ENCODE measurements at regions not wholly inside any gene's neighbourhood (a gene's known extent, or its start where the extent isn't known, plus 50 kb on each side); places are given as distances from the start of the nearest gene placed in this dataset.

- Histone ChIP-seq H3K36me3 (ENCODE audit: low read depth) (no peaks in the 10 kb centered on the region), H3K4me1 (ENCODE audit: insufficient read depth) (no peaks in the 10 kb centered on the region), H3K9me3 (ENCODE audit: low read depth) (no peaks in the 10 kb centered on the region), H3K4me3 (no peak overlapping the region), H4K20me1 (ENCODE audit: insufficient read depth) (no peaks in the 10 kb centered on the region), H3K9ac (no peak overlapping the region), H3K79me2 (ENCODE audit: insufficient read depth) (no peaks in the 10 kb centered on the region), H2AFZ (no peak overlapping the region), H3F3A (ENCODE audit: insufficient read depth) (no peaks in the 10 kb centered on the region), H3K27me3 (replicated peaks; ENCODE audit: insufficient read depth) (no peaks in the 10 kb centered on the region), H3K4me2 (ENCODE audit: unreplicated experiment) (no peak overlapping the region), H3K27ac (no peak overlapping the region), H3K9me2 (ENCODE audit: insufficient read depth) (no peaks in the 10 kb centered on the region)
- TF ChIP-seq EZH2phosphoT487 (IDR thresholded peaks at IDR 0.05; ENCODE audit: insufficient read depth, low read depth) (no peak), EZH2 (IDR thresholded peaks at IDR 0.05; ENCODE audit: insufficient read depth, poor library complexity, severe bottlenecking) (no peak)
- in situ Hi-C loops (cut with MboI), result no loop called here
- no peak for DNase-seq
These were observed 410.4 kb upstream of the NOVA1 start for GRCh38 chr14:27008187-27008586.

GRCh38 chr14:27012641-27013040 is 414.8 kb upstream of the NOVA1 start:
- 42 to 51% methylated on average over 3 of the region's 3 CpGs for WGBS, 2 experiments (ENCODE audit: low coverage in 1 of 2, low lambda C conversion rate in 2 of 2, missing lambda C conversion rate in 2 of 2)
- Histone ChIP-seq H3K4me3 (no peak overlapping the region), H3K79me2 (ENCODE audit: insufficient read depth) (no peaks in the 10 kb centered on the region), H3K27ac (no peak overlapping the region), H3K9me2 (ENCODE audit: insufficient read depth) (no peaks in the 10 kb centered on the region), H3K9ac (no peak overlapping the region), H3F3A (ENCODE audit: insufficient read depth) (no peaks in the 10 kb centered on the region), H4K20me1 (ENCODE audit: insufficient read depth) (no peaks in the 10 kb centered on the region), H3K9me3 (ENCODE audit: low read depth) (no peaks in the 10 kb centered on the region), H2AFZ (no peak overlapping the region), H3K4me1 (ENCODE audit: insufficient read depth) (no peaks in the 10 kb centered on the region), H3K36me3 (ENCODE audit: low read depth) (no peaks in the 10 kb centered on the region), H3K27me3 (replicated peaks; ENCODE audit: insufficient read depth) (no peaks in the 10 kb centered on the region), H3K4me2 (ENCODE audit: unreplicated experiment) (no peak overlapping the region)
- DNase-seq, result no peak
- TF ChIP-seq EZH2 (IDR thresholded peaks at IDR 0.05; ENCODE audit: insufficient read depth, poor library complexity, severe bottlenecking) (no peak), EZH2phosphoT487 (IDR thresholded peaks at IDR 0.05; ENCODE audit: insufficient read depth, low read depth) (no peak)
- in situ Hi-C loops (cut with MboI), result no loop called here

GRCh38 chr14:27013678-27014077 is 415.8 kb upstream of the NOVA1 start:
- H3K4me3 ChIP-seq, result no peak overlapping the region
- no peak overlapping the region for H3K27ac ChIP-seq
- no peaks in the 10 kb centered on the region for H3F3A ChIP-seq (ENCODE audit: insufficient read depth)
- no peaks in the 10 kb centered on the region for H3K27me3 ChIP-seq (replicated peaks; ENCODE audit: insufficient read depth)
- no peaks in the 10 kb centered on the region for H3K9me3 ChIP-seq (ENCODE audit: low read depth)
- 42 to 44% methylated on average over 4 of the region's 4 CpGs for WGBS, 2 experiments (ENCODE audit: low coverage in 1 of 2, low lambda C conversion rate in 2 of 2, missing lambda C conversion rate in 2 of 2)
- H3K9me2 ChIP-seq (ENCODE audit: insufficient read depth), result no peaks in the 10 kb centered on the region
- in situ Hi-C loops (cut with MboI), result no loop called here
- H3K79me2 ChIP-seq (ENCODE audit: insufficient read depth), result no peaks in the 10 kb centered on the region
- DNase-seq, result no peak
- no peak overlapping the region for H3K4me2 ChIP-seq (ENCODE audit: unreplicated experiment)
- no peaks in the 10 kb centered on the region for H3K36me3 ChIP-seq (ENCODE audit: low read depth)
- no peaks in the 10 kb centered on the region for H4K20me1 ChIP-seq (ENCODE audit: insufficient read depth)
- H3K4me1 ChIP-seq (ENCODE audit: insufficient read depth), result no peaks in the 10 kb centered on the region
- H2AFZ ChIP-seq, result no peak overlapping the region
- no peak for TF ChIP-seq EZH2 (IDR thresholded peaks at IDR 0.05; ENCODE audit: insufficient read depth, poor library complexity, severe bottlenecking)
- no peak for TF ChIP-seq EZH2phosphoT487 (IDR thresholded peaks at IDR 0.05; ENCODE audit: insufficient read depth, low read depth)
- H3K9ac ChIP-seq, result no peak overlapping the region

- in situ Hi-C loops (cut with MboI), result no loop called here
- Histone ChIP-seq H3K4me1 (ENCODE audit: insufficient read depth) (no peaks in the 10 kb centered on the region), H3K79me2 (ENCODE audit: insufficient read depth) (no peaks in the 10 kb centered on the region), H3K36me3 (ENCODE audit: low read depth) (no peaks in the 10 kb centered on the region), H3K9ac (no peak overlapping the region), H3K27ac (no peak overlapping the region), H3K27me3 (replicated peaks; ENCODE audit: insufficient read depth) (no peaks in the 10 kb centered on the region), H3K4me3 (no peak overlapping the region), H3K9me3 (ENCODE audit: low read depth) (no peaks in the 10 kb centered on the region), H3F3A (ENCODE audit: insufficient read depth) (no peaks in the 10 kb centered on the region), H4K20me1 (ENCODE audit: insufficient read depth) (no peaks in the 10 kb centered on the region), H3K4me2 (ENCODE audit: unreplicated experiment) (no peak overlapping the region), H3K9me2 (ENCODE audit: insufficient read depth) (no peaks in the 10 kb centered on the region), H2AFZ (no peak overlapping the region)
- WGBS, 2 experiments (ENCODE audit: low coverage in 1 of 2, low lambda C conversion rate in 2 of 2, missing lambda C conversion rate in 2 of 2), result 20 to 50% methylated on average over 1 of the region's 1 CpG
- DNase-seq, result no peak
- no peak for TF ChIP-seq EZH2 (IDR thresholded peaks at IDR 0.05; ENCODE audit: insufficient read depth, poor library complexity, severe bottlenecking)
- TF ChIP-seq EZH2phosphoT487 (IDR thresholded peaks at IDR 0.05; ENCODE audit: insufficient read depth, low read depth), result no peak
These were observed 417.2 kb upstream of the NOVA1 start for GRCh38 chr14:27015065-27015464.

- in situ Hi-C loops (cut with MboI), result no loop called here
- no peak for DNase-seq
These were observed 427.8 kb upstream of the NOVA1 start for GRCh38 chr14:27025648-27026047.

More at GRCh38 chr14:27025648-27026047, 427.8 kb upstream of the NOVA1 start:
- no peak for TF ChIP-seq EZH2phosphoT487 (IDR thresholded peaks at IDR 0.05; ENCODE audit: insufficient read depth, low read depth)
- TF ChIP-seq EZH2 (IDR thresholded peaks at IDR 0.05; ENCODE audit: insufficient read depth, poor library complexity, severe bottlenecking), result no peak
- WGBS, 2 experiments (ENCODE audit: low coverage in 1 of 2, low lambda C conversion rate in 2 of 2, missing lambda C conversion rate in 2 of 2), result 58 to 70% methylated on average over 1 of the region's 1 CpG
- Histone ChIP-seq H3K79me2 (ENCODE audit: insufficient read depth) (no peaks in the 10 kb centered on the region), H3K9me2 (ENCODE audit: insufficient read depth) (no peaks in the 10 kb centered on the region), H3K36me3 (ENCODE audit: low read depth) (no peaks in the 10 kb centered on the region), H3K4me1 (ENCODE audit: insufficient read depth) (no peaks in the 10 kb centered on the region), H4K20me1 (ENCODE audit: insufficient read depth) (no peaks in the 10 kb centered on the region), H3K27ac (no peak overlapping the region), H3K4me2 (ENCODE audit: unreplicated experiment) (no peak overlapping the region), H3K9me3 (ENCODE audit: low read depth) (no peaks in the 10 kb centered on the region), H3K9ac (no peak overlapping the region), H3K4me3 (no peak overlapping the region), H3K27me3 (replicated peaks; ENCODE audit: insufficient read depth) (no peaks in the 10 kb centered on the region), H3F3A (ENCODE audit: insufficient read depth) (no peaks in the 10 kb centered on the region), H2AFZ (no peak overlapping the region)
